ENCODE measurements at regions not wholly inside any gene's neighbourhood (a gene's known extent, or its start where the extent isn't known, plus 50 kb on each side); places are given as distances from the start of the nearest gene placed in this dataset.

- intact Hi-C loops (cut with DNase I): no loop called here
- Histone ChIP-seq H3K36me3 (no peaks in the 10 kb centered on the region), H3K4me3 (no peak overlapping the region), H3K27me3 (no peaks in the 10 kb centered on the region), H3K27ac (replicated peaks in 1 of 4) (no peak overlapping the region), H3K4me1 (no peaks in the 10 kb centered on the region), H3K9me3 (no peaks in the 10 kb centered on the region)
- 48% methylated on average over 2 of the region's 2 CpGs for WGBS
- no peak for DNase-seq (ENCODE audit: extremely low spot score)
- no peak for TF ChIP-seq CTCF (IDR thresholded peaks at IDR 0.05)
Observed at GRCh38 chr5:163357636-163358035, 79.8 kb upstream of the CCNG1 start.

DNA sequence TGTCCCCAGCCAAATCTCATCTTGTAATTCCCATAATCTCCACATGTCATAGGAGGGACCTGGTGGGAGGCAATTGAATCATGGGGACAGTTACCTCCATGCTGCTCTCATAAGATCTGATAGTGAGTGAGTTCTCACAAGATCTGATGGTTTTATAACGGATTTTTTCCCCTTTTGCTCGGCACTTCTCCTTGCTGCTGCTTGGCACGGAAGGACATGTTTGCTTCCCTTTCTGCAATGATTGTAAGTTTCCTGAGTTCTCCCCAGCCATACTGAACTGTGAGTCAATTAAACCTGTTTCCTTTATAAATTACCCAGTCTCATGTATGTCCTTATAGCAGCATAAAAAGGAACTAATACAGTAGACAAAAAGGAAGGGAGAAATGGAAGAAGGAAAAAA lies 76.7 kb upstream of the CCNG1 start:
- 64% methylated on average over 3 of the region's 3 CpGs for WGBS
- TF ChIP-seq POLR2A (IDR thresholded peaks at IDR 0.05; ENCODE audit: low read depth) (no peak), POLR2AphosphoS5 (IDR thresholded peaks at IDR 0.05) (no peak), CTCF (IDR thresholded peaks at IDR 0.05) (no peak), EP300 (IDR thresholded peaks at IDR 0.05) (no peak)
- intact Hi-C loops (cut with DNase I): no loop called here

GRCh38 chr5:163361450-163361849 lies 75.9 kb upstream of the CCNG1 start:
- H3K4me3 ChIP-seq: no peak overlapping the region
- H3K27ac ChIP-seq (replicated peaks in 1 of 4): no peak overlapping the region
- H3K4me1 ChIP-seq: no peaks in the 10 kb centered on the region
- WGBS: 71% methylated on average over 1 of the region's 1 CpG
- intact Hi-C loops (cut with DNase I): no loop called here
- DNase-seq (ENCODE audit: extremely low spot score): no peak
- no peak for TF ChIP-seq CTCF (IDR thresholded peaks at IDR 0.05)
- no peak for TF ChIP-seq EP300 (IDR thresholded peaks at IDR 0.05)
- no peak for TF ChIP-seq POLR2AphosphoS5 (IDR thresholded peaks at IDR 0.05)
- TF ChIP-seq POLR2A (IDR thresholded peaks at IDR 0.05; ENCODE audit: low read depth): no peak
- H3K36me3 ChIP-seq: no peaks in the 10 kb centered on the region
- no peaks in the 10 kb centered on the region for H3K27me3 ChIP-seq
- H3K9me3 ChIP-seq: no peaks in the 10 kb centered on the region

More for the DNA sequence above, 76.7 kb upstream of the CCNG1 start:
- no peak for DNase-seq (ENCODE audit: extremely low spot score)
- no peaks in the 10 kb centered on the region for H3K4me1 ChIP-seq
- no peaks in the 10 kb centered on the region for H3K36me3 ChIP-seq
- no peak overlapping the region for H3K4me3 ChIP-seq
- no peak overlapping the region for H3K27ac ChIP-seq (replicated peaks in 1 of 4)
- H3K9me3 ChIP-seq: no peaks in the 10 kb centered on the region
- no peaks in the 10 kb centered on the region for H3K27me3 ChIP-seq

DNA sequence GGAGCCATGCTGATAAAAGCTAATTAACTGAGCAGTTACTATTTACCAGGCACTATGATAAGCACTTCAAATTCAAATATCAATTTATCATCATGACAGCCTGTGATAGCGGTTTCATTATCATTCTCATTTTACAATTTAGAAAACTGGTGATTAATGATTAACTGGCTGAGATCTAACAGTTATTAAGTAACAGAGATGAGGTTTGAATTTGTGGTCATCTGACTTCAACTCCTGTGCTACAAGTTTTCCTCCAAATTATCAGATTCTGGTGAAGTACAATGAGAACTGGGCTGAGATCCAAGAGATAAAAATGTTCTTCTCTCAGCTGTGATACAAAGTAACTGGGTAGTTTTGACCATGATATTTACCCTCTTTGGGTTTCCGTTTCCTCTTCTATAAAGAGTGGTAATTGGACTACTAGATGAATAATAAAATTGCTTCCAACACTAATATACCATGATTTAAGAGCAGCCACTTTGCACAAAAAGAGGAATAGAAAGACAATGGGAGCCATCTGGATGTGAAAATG lies 74.5 kb upstream of the CCNG1 start:
- H3K4me1 ChIP-seq: no peaks in the 10 kb centered on the region
- DNase-seq (ENCODE audit: extremely low spot score): no peak
- H3K27me3 ChIP-seq: no peaks in the 10 kb centered on the region
- 78% methylated on average over 2 of the region's 2 CpGs for WGBS
- H3K36me3 ChIP-seq: no peaks in the 10 kb centered on the region
- no peak overlapping the region for H3K4me3 ChIP-seq
- TF ChIP-seq POLR2AphosphoS5 (IDR thresholded peaks at IDR 0.05) (no peak), CTCF (IDR thresholded peaks at IDR 0.05) (no peak), POLR2A (IDR thresholded peaks at IDR 0.05; ENCODE audit: low read depth) (no peak), EP300 (IDR thresholded peaks at IDR 0.05) (no peak)
- no peaks in the 10 kb centered on the region for H3K9me3 ChIP-seq
- H3K27ac ChIP-seq (replicated peaks in 1 of 4): no peak overlapping the region
- intact Hi-C loops (cut with DNase I): no loop called here

DNA sequence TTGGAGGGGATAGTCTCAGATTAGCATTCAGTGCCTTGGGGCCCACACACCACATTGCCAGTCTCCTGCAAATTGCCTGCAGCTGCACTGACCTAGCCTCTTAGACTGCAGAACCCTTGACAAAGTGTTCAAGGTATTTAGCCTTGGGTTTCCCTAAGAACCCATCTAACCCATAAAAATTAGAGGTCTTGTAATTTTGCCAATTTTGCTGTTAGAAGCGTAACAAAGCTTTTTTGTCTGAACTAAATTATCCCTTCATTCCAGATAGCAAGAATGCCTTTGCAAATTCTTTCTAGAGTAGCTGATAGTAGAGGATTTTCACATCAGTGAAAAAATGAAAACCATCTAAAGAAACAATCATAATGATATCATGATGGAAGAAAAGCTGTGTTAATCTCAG lies 74.0 kb upstream of the CCNG1 start:
- H3K27me3 ChIP-seq: no peaks in the 10 kb centered on the region
- H3K4me3 ChIP-seq: no peak overlapping the region
- intact Hi-C loops (cut with DNase I): no loop called here
- H3K27ac ChIP-seq (replicated peaks in 1 of 4): no peak overlapping the region
- TF ChIP-seq POLR2A (IDR thresholded peaks at IDR 0.05; ENCODE audit: low read depth): no peak
- TF ChIP-seq CTCF (IDR thresholded peaks at IDR 0.05): no peak
- TF ChIP-seq POLR2AphosphoS5 (IDR thresholded peaks at IDR 0.05): no peak
- TF ChIP-seq EP300 (IDR thresholded peaks at IDR 0.05): no peak
- H3K9me3 ChIP-seq: no peaks in the 10 kb centered on the region
- WGBS: 65% methylated on average over 1 of the region's 1 CpG
- no peak for DNase-seq (ENCODE audit: extremely low spot score)
- H3K36me3 ChIP-seq: no peaks in the 10 kb centered on the region
- no peaks in the 10 kb centered on the region for H3K4me1 ChIP-seq
